H1 (cell line): ENCODE measurements at regions not wholly inside any gene's neighbourhood (a gene's known extent, or its start where the extent isn't known, plus 50 kb on each side); places are given as distances from the start of the nearest gene placed in this dataset.

Experiments
- CTCF ChIA-PET: fragments of 300-600 bp; sonication (Branson Sonifier 250); formaldehyde crosslinking; loops from one replicate; lab custom pipeline; 2021; ENCODE audit not compliant: partially characterized antibody; lab: Charles Lee
- POLR2A ChIA-PET: fragments of 300-600 bp; sonication (Branson Sonifier 250); formaldehyde crosslinking; loops from one replicate; lab custom pipeline; 2021; ENCODE audit warnings: inconsistent platforms; ENCODE audit not compliant: partially characterized antibody; lab: Charles Lee
- DNase-seq, 2 experiments: peaks; one replicate each; pipeline versions ENCODE4 v3.0.0 to v3.0.0-alpha.2; 2010 to 2022; ENCODE audit warnings: low spot score in 2 of 2, low read depth in 1 of 2, mixed read lengths in 1 of 2
- FAIRE-seq: peaks from 2 replicates; lab custom pipeline; 2011; peaks lifted over from hg19 to GRCh38; lab: Jason Lieb, UNC
- H2AFZ ChIP-seq: 2 replicates; pipeline ENCODE4 v1.8.1; 2012; ENCODE audit warnings: low read length, inconsistent platforms
- H2AK5ac ChIP-seq: 2 replicates; pipeline ENCODE4 v1.6.1; 2013; ENCODE audit warnings: low read depth, low read length
- H2BK120ac ChIP-seq: replicated peaks from 2 replicates; pipeline ENCODE3; 2013; ENCODE audit warnings: low read depth, low read length, inconsistent platforms
- H2BK12ac ChIP-seq: 2 replicates; pipeline ENCODE4 v1.6.1; 2013; ENCODE audit warnings: low read depth, low read length
- H2BK15ac ChIP-seq: 2 replicates; pipeline ENCODE4 v1.6.1; 2013; ENCODE audit warnings: low read length
- H2BK20ac ChIP-seq: 2 replicates; pipeline ENCODE4 v1.6.1; 2013; ENCODE audit warnings: low read length
- H2BK5ac ChIP-seq: 2 replicates; pipeline ENCODE4 v1.6.1; 2013; ENCODE audit warnings: low read depth, low read length
- H3K14ac ChIP-seq: 2 replicates; pipeline ENCODE4 v1.6.1; 2013; ENCODE audit warnings: inconsistent platforms; ENCODE audit not compliant: insufficient read length
- H3K18ac ChIP-seq: 2 replicates; pipeline ENCODE4 v1.6.1; 2013; ENCODE audit warnings: low read length; ENCODE audit errors: extremely low read depth
- H3K23ac ChIP-seq: 2 replicates; pipeline ENCODE4 v1.6.1; 2013; ENCODE audit warnings: inconsistent platforms; ENCODE audit not compliant: insufficient read length
- H3K23me2 ChIP-seq: 2 replicates; pipeline ENCODE4 v1.6.1; 2013; ENCODE audit warnings: low read depth, low read length
- H3K27ac ChIP-seq: 2 replicates; pipeline ENCODE4 v1.6.1; 2011; ENCODE audit warnings: low read depth, low read length, inconsistent platforms
- H3K27me3 ChIP-seq, 4 experiments: replicated peaks in 1 of 4; 1 replicate in 1 of 4; 2 replicates in 3 of 4; pipeline versions ENCODE4 v1.6.1 to v1.8.1; 2011 to 2013; ENCODE audit warnings: low read length in 3 of 4, mild to moderate bottlenecking in 3 of 4, inconsistent platforms in 2 of 4, mixed read lengths in 2 of 4, moderate library complexity in 1 of 4; ENCODE audit not compliant: control insufficient read depth in 3 of 4, insufficient read depth in 3 of 4; ENCODE audit errors: extremely low read depth in 1 of 4
- H3K36me3 ChIP-seq, 4 experiments: 2 replicates each; pipeline versions ENCODE4 v1.6.1 to v1.8.1; 2011 to 2013; ENCODE audit warnings: mild to moderate bottlenecking in 4 of 4, low read length in 3 of 4, moderate library complexity in 2 of 4, control low read depth in 1 of 4, inconsistent platforms in 1 of 4; ENCODE audit not compliant: insufficient read depth in 4 of 4, control insufficient read depth in 2 of 4
- H3K4ac ChIP-seq: replicated peaks from 2 replicates; pipeline ENCODE3; 2013; ENCODE audit warnings: low read length, low read depth, mixed read lengths, inconsistent platforms; ENCODE audit not compliant: insufficient read length
- H3K4me1 ChIP-seq, 4 experiments: replicated peaks in 1 of 4; 1 replicate in 1 of 4; 2 replicates in 3 of 4; pipeline versions ENCODE4 v1.6.1 to v1.8.1; 2011 to 2013; ENCODE audit warnings: low read length in 3 of 4, inconsistent platforms in 2 of 4, mixed read lengths in 1 of 4; ENCODE audit not compliant: insufficient read depth in 4 of 4, control insufficient read depth in 3 of 4
- H3K4me2 ChIP-seq, 2 experiments: 2 replicates each; pipeline versions ENCODE4 v1.6.1 to v1.8.1; 2011 to 2013; ENCODE audit warnings: low read depth in 2 of 2, low read length in 2 of 2, control low read depth in 1 of 2, inconsistent platforms in 1 of 2, mild to moderate bottlenecking in 1 of 2; ENCODE audit not compliant: insufficient read depth in 1 of 2
- H3K4me3 ChIP-seq, 4 experiments: fragments of 200-600, 300-600 bp in 1 of 4; sonication (generic), shearing (Covaris generic), sonication (Bioruptor Twin) in 1 of 4; 2 replicates each; pipeline versions ENCODE4 v1.5.1 to v1.8.1; 2011 to 2016; ENCODE audit warnings: low read length in 4 of 4, low read depth in 3 of 4, control low read depth in 2 of 4, inconsistent platforms in 2 of 4, mild to moderate bottlenecking in 2 of 4, mixed read lengths in 1 of 4, moderate library complexity in 1 of 4; ENCODE audit not compliant: insufficient read depth in 2 of 4; ENCODE audit errors: extremely low read depth in 1 of 4
- H3K56ac ChIP-seq: replicated peaks from 2 replicates; pipeline ENCODE3; 2013; ENCODE audit warnings: low read depth, mild to moderate bottlenecking, mixed read lengths, low read length, inconsistent platforms; ENCODE audit not compliant: insufficient read length
- H3K79me1 ChIP-seq: 2 replicates; pipeline ENCODE4 v1.6.1; 2013; ENCODE audit warnings: low read depth, low read length, control low read depth
- H3K79me2 ChIP-seq, 2 experiments: 2 replicates each; pipeline versions ENCODE4 v1.6.1 to v1.8.1; 2012 to 2013; ENCODE audit warnings: low read length in 2 of 2, mild to moderate bottlenecking in 2 of 2, inconsistent platforms in 1 of 2; ENCODE audit not compliant: insufficient read depth in 2 of 2, control insufficient read depth in 1 of 2
- H3K9ac ChIP-seq, 4 experiments: replicated peaks in 1 of 4; 1 replicate in 1 of 4; 2 replicates in 3 of 4; pipeline versions ENCODE4 v1.6.1 to v1.8.1; 2011 to 2013; ENCODE audit warnings: low read depth in 3 of 4, low read length in 3 of 4, control low read depth in 2 of 4, mild to moderate bottlenecking in 2 of 4, moderate library complexity in 2 of 4, inconsistent platforms in 1 of 4; ENCODE audit errors: extremely low read depth in 1 of 4
- H3K9me3 ChIP-seq, 2 experiments: 2 replicates each; pipeline versions ENCODE4 v1.6.1 to v1.8.1; 2012 to 2013; ENCODE audit warnings: mild to moderate bottlenecking in 2 of 2, moderate library complexity in 2 of 2, control low read depth in 1 of 2, inconsistent platforms in 1 of 2, low read depth in 1 of 2, low read length in 1 of 2, mixed read lengths in 1 of 2; ENCODE audit not compliant: insufficient read depth in 2 of 2
- H4K20me1 ChIP-seq, 2 experiments: replicated peaks in 1 of 2; 2 replicates each; pipeline versions ENCODE3 to v1.8.1; 2011 to 2013; ENCODE audit warnings: inconsistent platforms in 2 of 2, low read length in 2 of 2, mild to moderate bottlenecking in 1 of 2; ENCODE audit not compliant: insufficient read depth in 2 of 2, control insufficient read depth in 1 of 2
- H4K5ac ChIP-seq: 2 replicates; pipeline ENCODE4 v1.6.1; 2013; ENCODE audit warnings: low read length, low read depth, mixed read lengths, inconsistent platforms; ENCODE audit not compliant: insufficient read length
- H4K8ac ChIP-seq: 2 replicates; pipeline ENCODE4 v1.8.0; 2013; ENCODE audit warnings: mild to moderate bottlenecking, moderate library complexity, low read length, inconsistent platforms; ENCODE audit not compliant: insufficient read depth; ENCODE audit errors: extremely low read depth
- H4K91ac ChIP-seq: replicated peaks from 2 replicates; pipeline ENCODE3; 2013; ENCODE audit warnings: low read length, mixed read lengths, inconsistent platforms; ENCODE audit not compliant: insufficient read length
- CREB1 ChIP-seq: IDR thresholded peaks from 2 replicates; pipeline ENCODE4 v1.6.1; 2012; ENCODE audit warnings: inconsistent platforms
- KDM1A ChIP-seq: fragments of 200-600, 300-600 bp; sonication (generic); IDR thresholded peaks from 2 replicates; pipeline ENCODE4 v1.7.1; 2016; ENCODE audit warnings: mild to moderate bottlenecking, low read length, borderline replicate concordance
- TCF12 ChIP-seq: IDR thresholded peaks from 2 replicates; pipeline ENCODE4 v1.6.1; 2011; ENCODE audit warnings: low read depth, mild to moderate bottlenecking, low read length
- WGBS, 2 experiments: shearing (Covaris generic) in 1 of 2; methylation state at CpG; one replicate each; pipeline versions ENCODE4 v1.1.6 to v1.1.7; 2013 to 2015; ENCODE audit warnings: low lambda C conversion rate in 2 of 2, mixed read lengths in 2 of 2, inconsistent platforms in 1 of 2, low coverage in 1 of 2, missing lambda C conversion rate in 1 of 2; ENCODE audit not compliant: insufficient replicate concordance in 2 of 2, insufficient coverage in 1 of 2, insufficient read length in 1 of 2; ENCODE audit errors: extremely low coverage in 1 of 2, missing lambda C conversion rate in 1 of 2; 5-methylcytosine and 5-hydroxymethylcytosine counted together
- TF ChIP-seq, protein P1 (sequence below): IDR thresholded peaks from 2 replicates; pipeline ENCODE4 v1.6.1; 2011; ENCODE audit warnings: low read depth, mild to moderate bottlenecking, low read length; ENCODE audit not compliant: insufficient read depth

DNA sequence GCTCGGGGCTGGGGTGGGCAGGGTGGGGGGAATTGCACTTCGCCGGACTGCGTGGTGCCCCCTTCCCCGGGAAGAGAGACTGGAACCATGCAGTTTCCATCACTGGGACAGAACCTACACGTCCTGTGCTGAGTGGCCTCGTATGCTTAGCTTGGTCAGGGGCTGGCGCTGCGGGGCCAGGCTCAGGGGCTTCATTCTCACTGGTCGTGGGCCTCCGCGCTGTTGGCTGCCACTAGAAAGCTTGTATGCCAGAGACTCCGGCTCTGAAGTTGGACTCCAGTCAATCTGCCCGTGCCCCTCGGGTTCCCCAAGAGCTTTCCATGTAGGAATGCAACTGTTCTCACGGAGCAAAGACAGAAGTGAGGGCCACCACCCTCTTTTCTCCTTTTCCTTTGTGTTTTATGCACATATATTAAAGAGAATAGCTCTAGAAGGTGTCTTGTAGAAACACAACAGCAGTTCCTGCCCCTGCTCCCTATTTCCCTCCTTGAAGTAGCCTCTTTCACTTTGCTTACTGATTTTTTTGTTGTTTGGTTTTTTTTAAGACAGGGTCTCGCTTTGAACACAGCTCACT lies 64.0 kb upstream of the YWHAQ start:
- no peaks in the 10 kb centered on the region for H3K27me3 ChIP-seq
- no peak for FAIRE-seq

More for the DNA sequence above, 64.0 kb upstream of the YWHAQ start:
- Histone ChIP-seq H3K79me2 (no peaks in the 10 kb centered on the region), H3K36me3 (no peaks in the 10 kb centered on the region), H3K4me1 (peaks cover 0 to 12% (median 2%) of the 10 kb centered on the region in 4 experiments; a peak in 5 of 7 replicates), H2BK12ac (no peak overlapping the region), H3K23ac (no peak overlapping the region), H3K79me1 (no peaks in the 10 kb centered on the region), H3K27ac (no peak overlapping the region), H3K56ac (no peak overlapping the region), H3K4ac (no peak overlapping the region), H3K4me2 (no peak overlapping the region), H2AFZ (no peak overlapping the region), H2BK120ac (no peak overlapping the region), H3K18ac (no peak overlapping the region), H4K91ac (no peak overlapping the region), H3K9me3 (no peaks in the 10 kb centered on the region), H4K20me1 (no peaks in the 10 kb centered on the region), H2AK5ac (no peak overlapping the region), H2BK5ac (no peak overlapping the region), H3K4me3 (no peak overlapping the region), H4K8ac (no peak overlapping the region), H3K14ac (no peak overlapping the region), H3K9ac (no peak overlapping the region), H2BK15ac (no peak overlapping the region), H3K23me2 (no peaks in the 10 kb centered on the region), H4K5ac (no peak overlapping the region), H2BK20ac (no peak overlapping the region)
- CTCF ChIA-PET = interaction anchor here (1.1 to 1.2 kb wide), 3 partner anchors 13 to 83 kb away, joined by 3 read pairs; no protein-coding TSS in a partner anchor
- 86% methylated on average over 14 of the region's 17 CpGs; no CpG with 5 or more reads in 1 of the 2 experiments for WGBS, 2 experiments
- no peak for TF ChIP-seq TCF12
- TF ChIP-seq, protein P1, sequence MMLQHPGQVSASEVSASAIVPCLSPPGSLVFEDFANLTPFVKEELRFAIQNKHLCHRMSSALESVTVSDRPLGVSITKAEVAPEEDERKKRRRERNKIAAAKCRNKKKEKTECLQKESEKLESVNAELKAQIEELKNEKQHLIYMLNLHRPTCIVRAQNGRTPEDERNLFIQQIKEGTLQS = no peak
- no peak for TF ChIP-seq KDM1A
- TF ChIP-seq CREB1 = no peak
- no peak for DNase-seq
- POLR2A ChIA-PET = interaction anchor here (0.7 to 1.2 kb wide), 3 partner anchors 12 to 64 kb away, joined by 3 to 4 read pairs (median 4); partner anchors contain the start of gene YWHAQ
